ENCODE measurements at regions not wholly inside any gene's neighbourhood (a gene's known extent, or its start where the extent isn't known, plus 50 kb on each side); places are given as distances from the start of the nearest gene placed in this dataset.

- TF ChIP-seq MAFF (IDR thresholded peaks at IDR 0.05; ENCODE audit: low read length) (no peak), GATAD2A (IDR thresholded peaks at IDR 0.05) (no peak), BHLHE40 (IDR thresholded peaks at IDR 0.05; ENCODE audit: low read length) (no peak), TSC22D4 (tag; IDR thresholded peaks at IDR 0.05) (no peak), POLR2A (conservative IDR thresholded peaks at IDR 0.05) (no peak), GATAD2B (IDR thresholded peaks at IDR 0.05; ENCODE audit: borderline replicate concordance) (no peak)
These were observed 205.0 kb upstream of the LRFN2 start for GRCh38 chr6:40792183-40792582.
